Nephron progenitor cell (in vitro differentiated cells): ENCODE measurements at regions not wholly inside any gene's neighbourhood (a gene's known extent, or its start where the extent isn't known, plus 50 kb on each side); places are given as distances from the start of the nearest gene placed in this dataset.

Experiments
- DNase-seq: peaks from one replicate; pipeline ENCODE4 v3.0.0; 2021
- H3K27ac Mint-ChIP-seq: 2 replicates; pipeline ENCODE4 v1.8.0; 2021; ENCODE audit warnings: mild to moderate bottlenecking, moderate library complexity, mixed read lengths
- H3K27me3 Mint-ChIP-seq: 2 replicates; pipeline ENCODE4 v1.8.0; 2021; ENCODE audit warnings: mild to moderate bottlenecking, low read depth, mixed read lengths; ENCODE audit not compliant: poor library complexity
- H3K36me3 Mint-ChIP-seq: 2 replicates; pipeline ENCODE4 v1.8.0; 2021; ENCODE audit warnings: low read depth, mixed read lengths
- H3K4me1 Mint-ChIP-seq: 2 replicates; pipeline ENCODE4 v1.8.0; 2021; ENCODE audit warnings: mixed read lengths
- H3K4me3 Mint-ChIP-seq: 2 replicates; pipeline ENCODE4 v1.8.0; 2021; ENCODE audit warnings: mild to moderate bottlenecking, moderate library complexity, mixed read lengths
- H3K9me3 Mint-ChIP-seq: 2 replicates; pipeline ENCODE4 v1.8.0; 2021; ENCODE audit warnings: mild to moderate bottlenecking, moderate library complexity, mixed read lengths
- CTCF ChIP-seq: fragments of 200-600 bp; sonication (generic); IDR thresholded peaks from 2 replicates; pipeline ENCODE4 v1.5.0; 2021; ENCODE audit warnings: antibody characterized with exemption

GRCh38 chrX:79443121-79443520 is 76.0 kb upstream of the ITM2A start:
- no peak overlapping the region for H3K27ac Mint-ChIP-seq
- DNase-seq, result no peak
- no peaks in the 10 kb centered on the region for H3K4me1 Mint-ChIP-seq
- H3K4me3 Mint-ChIP-seq, result no peak overlapping the region
- no peaks in the 10 kb centered on the region for H3K9me3 Mint-ChIP-seq
- TF ChIP-seq CTCF, result no peak
- no peaks in the 10 kb centered on the region for H3K27me3 Mint-ChIP-seq
- no peaks in the 10 kb centered on the region for H3K36me3 Mint-ChIP-seq

- Mint-ChIP-seq H3K9me3 (peaks cover 16% of the 10 kb centered on the region), H3K36me3 (no peaks in the 10 kb centered on the region), H3K4me1 (no peaks in the 10 kb centered on the region), H3K4me3 (no peak overlapping the region), H3K27ac (no peak overlapping the region), H3K27me3 (no peaks in the 10 kb centered on the region)
- no peak for DNase-seq
- TF ChIP-seq CTCF, result no peak
Measured at GRCh38 chrX:79440336-79440735, 73.2 kb upstream of the ITM2A start.
